ENCODE measurements at regions not wholly inside any gene's neighbourhood (a gene's known extent, or its start where the extent isn't known, plus 50 kb on each side); places are given as distances from the start of the nearest gene placed in this dataset.

- DNase-seq (ENCODE audit: extremely low spot score): no peak
- ChIA-PET POLR2A (no interaction called here), CTCF (interaction anchor here (1.2 to 4.2 kb wide), 2 partner anchors 16 to 20 kb away, joined by 3 to 18 read pairs; no protein-coding TSS in a partner anchor)
- no peak for TF ChIP-seq CTCF (IDR thresholded peaks at IDR 0.05; ENCODE audit: control extremely low read depth, extremely low read depth, low read depth, missing control alignments)
Measured at GRCh38 chr5:113823696-113824095, 310.2 kb downstream of the YTHDC2 start.

GRCh38 chr5:113824307-113824706 is 310.8 kb downstream of the YTHDC2 start:
- TF ChIP-seq CTCF (IDR thresholded peaks at IDR 0.05; ENCODE audit: control extremely low read depth, extremely low read depth, low read depth, missing control alignments): no peak
- ChIA-PET CTCF (interaction anchor here (1.3 to 4.2 kb wide), 2 partner anchors 14 to 16 kb away, joined by 3 to 18 read pairs; no protein-coding TSS in a partner anchor), POLR2A (no interaction called here)
- no peak for DNase-seq (ENCODE audit: extremely low spot score)

GRCh38 chr5:113825176-113825575 is 311.7 kb downstream of the YTHDC2 start:
- TF ChIP-seq CTCF (IDR thresholded peaks at IDR 0.05; ENCODE audit: control extremely low read depth, extremely low read depth, low read depth, missing control alignments): no peak
- CTCF ChIA-PET: interaction anchor here (1.0 to 4.2 kb wide), 3 partner anchors 13 to 21 kb away, joined by 3 to 18 read pairs (median 3); no protein-coding TSS in a partner anchor
- DNase-seq (ENCODE audit: extremely low spot score): no peak
- POLR2A ChIA-PET: no interaction called here

GRCh38 chr5:113846941-113847340 is 333.4 kb downstream of the YTHDC2 start:
- CTCF ChIA-PET: no interaction called here
- POLR2A ChIA-PET: no interaction called here
- DNase-seq (ENCODE audit: extremely low spot score): no peak
- no peak for TF ChIP-seq CTCF (IDR thresholded peaks at IDR 0.05; ENCODE audit: control extremely low read depth, extremely low read depth, low read depth, missing control alignments)

- ChIA-PET POLR2A (no interaction called here), CTCF (interaction anchor here (0.7 to 0.8 kb wide), 2 partner anchors 15 to 36 kb away, joined by 3 read pairs; no protein-coding TSS in a partner anchor)
- no peak for DNase-seq (ENCODE audit: extremely low spot score)
- no peak for TF ChIP-seq CTCF (IDR thresholded peaks at IDR 0.05; ENCODE audit: control extremely low read depth, extremely low read depth, low read depth, missing control alignments)
Measured at GRCh38 chr5:113864437-113864836, 350.9 kb downstream of the YTHDC2 start.

- POLR2A ChIA-PET: no interaction called here
- DNase-seq (ENCODE audit: extremely low spot score): no peak
- TF ChIP-seq CTCF (IDR thresholded peaks at IDR 0.05; ENCODE audit: control extremely low read depth, extremely low read depth, low read depth, missing control alignments): no peak
- CTCF ChIA-PET: no interaction called here
Measured at GRCh38 chr5:113866763-113867162, 353.3 kb downstream of the YTHDC2 start.

GRCh38 chr5:113869611-113870010 is 356.1 kb downstream of the YTHDC2 start:
- DNase-seq (ENCODE audit: extremely low spot score): no peak
- CTCF ChIA-PET: no interaction called here
- TF ChIP-seq CTCF (IDR thresholded peaks at IDR 0.05; ENCODE audit: control extremely low read depth, extremely low read depth, low read depth, missing control alignments): no peak
- POLR2A ChIA-PET: no interaction called here

All from GM10248 (cell line).